Mesothelial cell of epicardium (in vitro differentiated cells): ENCODE measurements at regions not wholly inside any gene's neighbourhood (a gene's known extent, or its start where the extent isn't known, plus 50 kb on each side); places are given as distances from the start of the nearest gene placed in this dataset.

Experiments used
- DNase-seq, 2 experiments: peaks; one replicate each; pipeline ENCODE4 v3.0.0; 2021; ENCODE audit warnings: low spot score in 2 of 2; ENCODE audit not compliant: unreplicated experiment in 2 of 2
- H3K27ac Mint-ChIP-seq: 2 replicates; pipeline ENCODE4 v1.8.0; 2021; ENCODE audit warnings: mixed read lengths
- H3K27me3 Mint-ChIP-seq: 2 replicates; pipeline ENCODE4 v1.8.0; 2021; ENCODE audit warnings: low read depth, mixed read lengths
- H3K36me3 Mint-ChIP-seq: 2 replicates; pipeline ENCODE4 v1.8.0; 2021; ENCODE audit warnings: mixed read lengths
- H3K4me1 Mint-ChIP-seq: 2 replicates; pipeline ENCODE4 v1.8.0; 2021; ENCODE audit warnings: mixed read lengths
- H3K4me3 Mint-ChIP-seq: 2 replicates; pipeline ENCODE4 v1.8.0; 2021; ENCODE audit warnings: mild to moderate bottlenecking, moderate library complexity, mixed read lengths
- H3K9me3 Mint-ChIP-seq: 2 replicates; pipeline ENCODE4 v1.8.0; 2021; ENCODE audit warnings: mixed read lengths
- CTCF ChIP-seq: fragments of 200-600 bp; sonication (generic); IDR thresholded peaks from one replicate; pipeline ENCODE4 v1.5.0; 2021; ENCODE audit warnings: antibody characterized with exemption; ENCODE audit not compliant: unreplicated experiment

- no peak for DNase-seq
- Mint-ChIP-seq H3K4me3 (no peak overlapping the region), H3K9me3 (no peaks in the 10 kb centered on the region), H3K36me3 (peaks cover 24% of the 10 kb centered on the region), H3K27ac (no peak overlapping the region), H3K27me3 (no peaks in the 10 kb centered on the region), H3K4me1 (no peaks in the 10 kb centered on the region)
- no peak for TF ChIP-seq CTCF
These were observed 109.7 kb upstream of the NAA20 start for GRCh38 chr20:19907326-19908056.

- H3K36me3 Mint-ChIP-seq: peaks cover 25% of the 10 kb centered on the region
- no peak for TF ChIP-seq CTCF
- no peak for DNase-seq
- no peaks in the 10 kb centered on the region for H3K4me1 Mint-ChIP-seq
- no peak overlapping the region for H3K4me3 Mint-ChIP-seq
- no peaks in the 10 kb centered on the region for H3K9me3 Mint-ChIP-seq
- H3K27me3 Mint-ChIP-seq: no peaks in the 10 kb centered on the region
- no peak overlapping the region for H3K27ac Mint-ChIP-seq
These were observed 108.6 kb upstream of the NAA20 start for GRCh38 chr20:19908576-19908975.

GRCh38 chr20:19909725-19910124 is 107.4 kb upstream of the NAA20 start:
- no peak for DNase-seq
- H3K27me3 Mint-ChIP-seq: no peaks in the 10 kb centered on the region
- H3K9me3 Mint-ChIP-seq: no peaks in the 10 kb centered on the region
- H3K36me3 Mint-ChIP-seq: peaks cover 22% of the 10 kb centered on the region
- H3K27ac Mint-ChIP-seq: no peak overlapping the region
- peaks cover 3% of the 10 kb centered on the region for H3K4me1 Mint-ChIP-seq
- H3K4me3 Mint-ChIP-seq: no peak overlapping the region
- no peak for TF ChIP-seq CTCF

GRCh38 chr20:19911810-19912382 is 105.3 kb upstream of the NAA20 start:
- Mint-ChIP-seq H3K27me3 (no peaks in the 10 kb centered on the region), H3K9me3 (no peaks in the 10 kb centered on the region), H3K4me1 (peaks cover 6% of the 10 kb centered on the region), H3K36me3 (peaks cover 21% of the 10 kb centered on the region), H3K27ac (no peak overlapping the region), H3K4me3 (no peak overlapping the region)
- DNase-seq: no peak
- no peak for TF ChIP-seq CTCF

- no peak for DNase-seq
- Mint-ChIP-seq H3K36me3 (peaks cover 14% of the 10 kb centered on the region), H3K4me3 (no peak overlapping the region), H3K27ac (no peak overlapping the region), H3K4me1 (peaks cover 6% of the 10 kb centered on the region), H3K9me3 (no peaks in the 10 kb centered on the region), H3K27me3 (no peaks in the 10 kb centered on the region)
- no peak for TF ChIP-seq CTCF
These were observed 103.8 kb upstream of the NAA20 start for GRCh38 chr20:19913349-19913748.
